ENCODE measurements at regions not wholly inside any gene's neighbourhood (a gene's known extent, or its start where the extent isn't known, plus 50 kb on each side); places are given as distances from the start of the nearest gene placed in this dataset.
"Not testable (repeated sequence)": the region's sequence is repeated elsewhere in the genome, so short reads cannot be mapped to it uniquely, and the experiment has no call there.

DNA sequence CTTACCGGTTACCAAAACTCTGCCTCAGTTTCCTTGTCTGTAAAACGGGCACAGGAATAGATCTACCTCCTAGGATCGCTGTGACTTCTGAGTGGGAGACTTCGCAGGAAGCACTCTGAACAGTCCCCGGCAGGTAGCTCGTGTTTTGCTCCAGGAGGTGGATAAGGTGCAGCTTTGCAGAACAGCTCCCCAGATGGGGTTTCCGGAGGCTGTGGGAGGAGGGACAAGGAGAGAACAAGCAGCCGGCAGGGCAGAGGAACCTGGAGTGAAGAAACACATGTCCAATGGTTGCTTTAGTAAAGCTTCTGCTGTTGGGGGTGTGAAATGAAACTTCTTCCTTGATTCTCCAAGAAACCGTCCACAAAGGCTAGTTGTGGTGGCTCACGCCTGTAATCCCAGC is 95.5 kb upstream of the TARDBP start:
- TF ChIP-seq, protein P1, sequence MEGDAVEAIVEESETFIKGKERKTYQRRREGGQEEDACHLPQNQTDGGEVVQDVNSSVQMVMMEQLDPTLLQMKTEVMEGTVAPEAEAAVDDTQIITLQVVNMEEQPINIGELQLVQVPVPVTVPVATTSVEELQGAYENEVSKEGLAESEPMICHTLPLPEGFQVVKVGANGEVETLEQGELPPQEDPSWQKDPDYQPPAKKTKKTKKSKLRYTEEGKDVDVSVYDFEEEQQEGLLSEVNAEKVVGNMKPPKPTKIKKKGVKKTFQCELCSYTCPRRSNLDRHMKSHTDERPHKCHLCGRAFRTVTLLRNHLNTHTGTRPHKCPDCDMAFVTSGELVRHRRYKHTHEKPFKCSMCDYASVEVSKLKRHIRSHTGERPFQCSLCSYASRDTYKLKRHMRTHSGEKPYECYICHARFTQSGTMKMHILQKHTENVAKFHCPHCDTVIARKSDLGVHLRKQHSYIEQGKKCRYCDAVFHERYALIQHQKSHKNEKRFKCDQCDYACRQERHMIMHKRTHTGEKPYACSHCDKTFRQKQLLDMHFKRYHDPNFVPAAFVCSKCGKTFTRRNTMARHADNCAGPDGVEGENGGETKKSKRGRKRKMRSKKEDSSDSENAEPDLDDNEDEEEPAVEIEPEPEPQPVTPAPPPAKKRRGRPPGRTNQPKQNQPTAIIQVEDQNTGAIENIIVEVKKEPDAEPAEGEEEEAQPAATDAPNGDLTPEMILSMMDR (IDR thresholded peaks at IDR 0.05): no peak
- TF ChIP-seq POLR2A (IDR thresholded peaks at IDR 0.05): no peak
- Histone ChIP-seq H3K4me3 (no peak overlapping the region), H3K27ac (no peak overlapping the region), H3K27me3 (peaks cover 0 to 6% (median 0%) of the 10 kb centered on the region in 4 donors), H3K4me1 (peaks cover 0 to 35% (median 3%) of the 10 kb centered on the region in 3 donors), H3K9me3 (no peaks in the 10 kb centered on the region), H3K36me3 (no peaks in the 10 kb centered on the region)
- intact Hi-C loops (cut with DNase I): no loop called here
- DNase-seq: no peak
- 40 to 83% methylated on average over 1 to 9 of the region's 10 CpGs for WGBS, 2 donors

DNA sequence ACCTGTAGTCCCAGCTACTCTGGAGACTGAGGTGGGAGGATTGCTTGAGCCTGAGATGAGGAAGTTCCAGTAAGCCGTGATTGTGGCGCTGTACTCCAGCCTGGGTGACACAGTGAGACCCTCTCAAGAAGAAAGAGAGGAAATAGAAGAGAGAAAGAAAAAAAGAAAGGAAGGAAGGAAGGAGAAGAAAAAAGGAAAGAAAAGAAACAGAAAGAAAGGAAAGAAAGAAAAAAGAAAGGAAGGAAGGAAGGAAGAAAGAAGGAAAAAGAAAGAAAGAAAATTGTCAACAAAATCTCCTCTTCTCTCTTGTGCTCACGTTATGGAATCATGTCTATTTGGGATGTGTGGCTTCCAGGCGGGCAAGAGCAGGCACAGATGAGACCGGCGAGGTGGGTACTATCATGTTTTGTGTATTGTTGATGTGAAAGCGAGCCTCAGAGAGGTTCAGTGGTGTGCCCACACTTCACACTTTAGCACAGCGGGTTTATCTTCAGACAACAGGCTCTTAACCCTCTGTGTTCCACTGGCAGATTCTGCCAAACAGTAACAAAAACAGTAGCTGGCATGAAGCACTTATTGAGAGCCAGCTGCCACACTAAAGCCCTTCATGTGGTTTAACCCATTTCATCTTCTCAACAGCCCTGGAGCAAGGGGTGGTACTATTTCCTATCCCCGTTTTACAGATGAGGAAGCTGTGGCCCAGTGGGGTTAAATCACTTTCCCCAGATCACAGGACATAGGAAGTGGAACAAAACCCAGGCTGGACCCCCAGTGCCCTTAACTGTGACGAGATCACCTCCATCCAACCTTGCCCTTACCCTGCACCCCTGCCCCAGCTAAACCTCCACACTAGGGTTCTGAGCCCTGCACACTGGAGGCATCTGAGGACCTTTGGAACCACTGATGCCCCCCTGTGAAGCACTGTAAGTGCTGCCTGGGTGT is 94.7 kb upstream of the TARDBP start:
- H3K4me3 ChIP-seq: no peak overlapping the region
- H3K9me3 ChIP-seq: no peaks in the 10 kb centered on the region
- TF ChIP-seq POLR2A (IDR thresholded peaks at IDR 0.05): no peak
- TF ChIP-seq, protein P1 (IDR thresholded peaks at IDR 0.05): no peak
- H3K27me3 ChIP-seq: peaks cover 0 to 6% (median 0%) of the 10 kb centered on the region in 4 donors
- intact Hi-C loops (cut with DNase I): no loop called here
- 34 to 47% methylated on average over 9 to 10 of the region's 10 CpGs for WGBS, 2 donors
- no peaks in the 10 kb centered on the region for H3K36me3 ChIP-seq
- no peak for DNase-seq
- H3K4me1 ChIP-seq: peaks cover 0 to 43% (median 3%) of the 10 kb centered on the region in 3 donors
- no peak overlapping the region for H3K27ac ChIP-seq

DNA sequence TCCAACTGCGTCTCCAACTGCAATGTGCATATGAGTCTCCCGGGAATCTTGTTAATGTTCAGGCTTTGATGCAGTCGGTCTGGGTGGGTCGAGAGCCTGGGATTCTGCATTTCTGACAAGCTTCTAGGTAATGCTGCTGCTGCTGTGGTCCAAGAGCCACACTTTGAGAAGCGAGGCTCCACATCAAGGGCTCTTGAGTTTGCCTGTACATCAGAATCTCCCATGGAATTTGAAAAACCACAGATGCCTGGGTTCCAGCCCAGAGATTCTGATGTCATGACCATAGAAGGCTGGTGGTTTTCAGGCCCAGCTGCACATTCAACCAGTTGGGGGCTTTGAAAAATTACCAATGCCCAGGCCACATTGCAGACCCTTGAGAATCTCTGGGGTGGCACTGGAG is 93.9 kb upstream of the TARDBP start:
- H3K4me3 ChIP-seq: no peak overlapping the region
- no peaks in the 10 kb centered on the region for H3K9me3 ChIP-seq
- H3K27me3 ChIP-seq: peaks cover 0 to 6% (median 0%) of the 10 kb centered on the region in 4 donors
- H3K4me1 ChIP-seq: peaks cover 0 to 47% (median 3%) of the 10 kb centered on the region in 3 donors
- H3K36me3 ChIP-seq: no peaks in the 10 kb centered on the region
- no peak for DNase-seq
- intact Hi-C loops (cut with DNase I): no loop called here
- H3K27ac ChIP-seq: no peak overlapping the region
- TF ChIP-seq, protein P1 (IDR thresholded peaks at IDR 0.05): no peak
- TF ChIP-seq POLR2A (IDR thresholded peaks at IDR 0.05): no peak
- WGBS, 2 donors: 71 to 79% methylated on average over 5 of the region's 5 CpGs

DNA sequence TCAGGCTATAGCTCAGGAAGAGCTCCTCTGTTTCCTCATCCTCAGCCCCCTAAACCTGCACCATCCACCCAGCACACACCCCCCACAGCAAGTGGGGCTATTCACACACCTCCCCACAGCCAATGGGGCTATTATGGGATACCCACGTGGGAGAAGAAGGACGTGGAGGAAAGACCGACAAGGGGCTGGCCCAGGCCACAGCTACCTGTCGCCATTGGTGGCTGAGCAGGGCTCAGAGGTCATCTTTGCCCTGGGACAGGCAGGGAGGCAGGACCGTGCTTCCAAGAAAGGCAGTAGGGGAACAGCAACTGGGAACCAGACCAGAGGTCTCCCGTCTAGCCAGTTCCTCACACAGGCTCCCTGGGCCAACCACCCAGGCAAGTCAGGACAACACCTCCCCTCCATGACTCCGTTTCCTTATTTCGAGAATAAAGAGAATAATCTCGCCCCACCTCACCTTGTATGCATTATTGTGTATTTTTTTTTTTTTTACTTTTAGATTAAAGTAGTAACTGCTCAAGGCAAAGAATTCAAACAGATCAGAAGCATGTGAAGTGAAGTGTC is 92.3 kb upstream of the TARDBP start:
- 30 to 60% methylated on average over 4 to 7 of the region's 9 CpGs for WGBS, 2 donors

DNA sequence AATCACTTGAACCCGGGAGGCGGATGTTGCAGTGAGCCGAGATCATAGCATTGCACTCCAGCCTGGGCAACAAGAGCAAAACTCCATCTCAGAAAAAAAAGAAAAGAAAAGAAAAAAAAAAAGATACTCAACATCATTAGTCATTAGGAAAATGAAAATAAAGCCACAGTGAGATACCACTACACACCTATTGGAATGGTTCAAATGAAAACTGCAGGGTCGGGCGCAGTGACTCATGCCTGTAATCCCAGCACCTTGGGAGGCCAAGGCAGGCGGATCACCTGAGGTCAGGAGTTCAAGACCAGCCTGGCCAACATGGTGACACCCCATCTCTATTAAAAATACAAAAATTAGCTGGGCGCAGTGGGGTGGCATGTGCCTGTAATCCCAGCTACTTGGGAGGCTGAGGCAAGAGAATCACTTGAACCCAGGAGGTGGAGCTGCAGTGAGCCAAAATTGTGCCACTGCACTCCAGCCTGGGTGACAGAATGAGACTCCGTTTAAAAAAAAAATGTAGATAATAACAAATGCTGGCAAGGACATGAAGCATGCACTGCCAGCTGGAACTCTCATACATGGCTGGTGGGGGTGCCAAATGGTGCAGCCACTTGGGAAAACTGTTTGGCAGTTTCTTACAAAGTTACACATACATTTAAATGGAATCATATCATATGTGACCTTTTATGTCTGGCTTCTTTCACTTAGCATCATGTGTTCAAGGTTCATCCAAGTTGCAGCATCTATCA is 90.0 kb upstream of the TARDBP start:
- H3K4me3 ChIP-seq; H3K27me3 ChIP-seq; H3K9me3 ChIP-seq; intact Hi-C loops (cut with DNase I); H3K36me3 ChIP-seq; DNase-seq: not testable (repeated sequence)
- Histone ChIP-seq H3K27ac (peak overlapping the region in 1 of 4 donors; percentile 21), H3K4me1 (peaks cover 0 to 45% (median 3%) of the 10 kb centered on the region in 3 donors)
- WGBS, 2 donors: 46 to 50% methylated on average over 8 of the region's 8 CpGs

More for the DNA sequence above, 92.3 kb upstream of the TARDBP start:
- Histone ChIP-seq H3K36me3 (no peaks in the 10 kb centered on the region), H3K9me3 (no peaks in the 10 kb centered on the region), H3K27me3 (peaks cover 0 to 6% (median 0%) of the 10 kb centered on the region in 4 donors), H3K4me3 (no peak overlapping the region), H3K4me1 (peaks cover 0 to 47% (median 3%) of the 10 kb centered on the region in 3 donors), H3K27ac (peak overlapping the region; percentile 70 to 83 (median 78))
- no peak for DNase-seq
- intact Hi-C loops (cut with DNase I): no loop called here
- no peak for TF ChIP-seq POLR2A (IDR thresholded peaks at IDR 0.05)
- TF ChIP-seq, protein P1 (IDR thresholded peaks at IDR 0.05): no peak

Data from esophagus squamous epithelium (tissue), 5 donors.